ENCODE measurements at regions not wholly inside any gene's neighbourhood (a gene's known extent, or its start where the extent isn't known, plus 50 kb on each side); places are given as distances from the start of the nearest gene placed in this dataset.

GRCh38 chr5:165783024-165783423 lies 2277.6 kb downstream of the MAT2B start:
- DNase-seq, result no peak

DNA sequence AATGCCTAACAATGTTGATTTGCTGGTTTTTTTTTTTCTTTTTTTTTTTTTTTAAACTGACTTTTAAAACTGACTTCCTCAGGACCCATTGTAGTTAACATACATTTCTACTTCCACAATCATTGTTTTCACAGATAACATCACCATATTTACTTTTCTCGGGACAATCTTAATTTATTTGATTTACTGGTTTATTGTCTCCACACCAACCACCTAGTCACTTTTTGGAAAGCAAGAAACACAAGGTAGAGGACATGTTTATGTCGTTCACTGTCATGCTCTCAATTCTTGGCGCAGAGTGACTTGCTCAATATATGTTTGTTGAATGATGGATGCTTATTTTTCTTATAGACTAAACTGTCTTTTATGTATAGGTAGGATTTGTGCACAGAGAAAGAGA lies 2280.7 kb downstream of the MAT2B start:
- DNase-seq, result no peak

GRCh38 chr5:165795073-165795472 lies 2289.7 kb downstream of the MAT2B start:
- DNase-seq, result no peak

DNA sequence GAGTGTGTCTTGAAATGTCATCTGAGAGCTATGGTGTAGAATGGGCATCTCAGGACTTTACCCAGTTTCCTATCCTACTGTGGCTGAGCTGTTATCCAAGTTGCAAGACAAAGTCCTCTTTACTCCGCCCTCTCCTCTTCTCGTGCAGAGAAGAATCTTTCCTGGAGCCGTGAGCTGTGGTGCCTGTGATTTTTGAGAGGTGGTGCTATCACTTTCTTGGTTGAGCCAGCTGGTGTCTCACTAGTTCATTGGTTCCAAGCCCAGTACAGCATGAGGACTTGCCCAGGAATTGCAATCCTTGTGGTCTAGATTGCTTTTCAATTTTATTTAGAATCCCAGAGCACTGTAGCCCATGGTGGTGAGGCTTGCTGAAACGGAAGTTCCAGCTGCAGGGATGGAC lies 2300.3 kb downstream of the MAT2B start:
- no peak for DNase-seq

GRCh38 chr5:165808335-165808734 lies 2302.9 kb downstream of the MAT2B start:
- DNase-seq, result no peak

- DNase-seq, result no peak
Measured at GRCh38 chr5:165809914-165810313, 2304.5 kb downstream of the MAT2B start.

- no peak for DNase-seq
Measured at GRCh38 chr5:165829504-165829903, 2324.1 kb downstream of the MAT2B start.

DNA sequence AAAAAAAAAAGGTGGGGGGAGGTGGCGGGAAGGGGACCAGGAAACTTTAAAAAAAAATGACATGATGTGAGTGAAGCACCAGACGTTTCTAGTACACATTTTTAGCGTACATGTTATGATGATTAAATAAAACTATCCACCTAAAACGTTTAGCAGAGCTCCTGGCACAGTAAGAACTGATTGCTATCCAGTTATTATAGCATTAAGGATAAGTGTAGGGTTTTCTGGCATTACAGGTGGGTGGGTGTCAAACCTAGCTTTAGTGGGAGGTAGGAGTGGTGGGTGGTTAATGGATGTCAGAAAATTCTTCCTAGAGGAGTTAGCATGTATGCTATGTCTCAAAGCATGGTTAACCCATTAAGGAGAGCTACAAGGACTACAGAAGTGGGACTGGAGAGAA lies 2329.5 kb downstream of the MAT2B start:
- no peak for DNase-seq

GRCh38 chr5:165836046-165836445 lies 2330.6 kb downstream of the MAT2B start:
- no peak for DNase-seq

DNA sequence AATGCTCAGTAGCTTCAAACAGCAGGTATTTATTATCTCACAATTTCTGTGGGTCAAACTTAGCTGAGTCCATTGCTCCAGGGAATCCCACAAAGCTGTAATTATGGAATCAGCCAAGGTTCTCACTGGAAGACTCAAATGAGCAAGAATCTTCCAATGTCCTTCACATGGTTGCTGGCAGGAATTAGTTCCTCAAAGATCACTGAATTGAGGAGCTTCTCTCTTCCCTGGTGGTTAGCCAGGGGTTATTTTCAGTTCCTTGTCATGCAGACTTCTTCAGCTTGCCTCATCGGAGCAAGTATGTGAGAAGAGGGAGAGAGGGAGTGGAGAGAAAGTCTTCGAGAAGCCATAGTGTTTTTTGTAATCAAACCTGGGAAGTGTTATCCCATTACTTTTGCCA lies 2331.9 kb downstream of the MAT2B start:
- no peak for DNase-seq

DNA sequence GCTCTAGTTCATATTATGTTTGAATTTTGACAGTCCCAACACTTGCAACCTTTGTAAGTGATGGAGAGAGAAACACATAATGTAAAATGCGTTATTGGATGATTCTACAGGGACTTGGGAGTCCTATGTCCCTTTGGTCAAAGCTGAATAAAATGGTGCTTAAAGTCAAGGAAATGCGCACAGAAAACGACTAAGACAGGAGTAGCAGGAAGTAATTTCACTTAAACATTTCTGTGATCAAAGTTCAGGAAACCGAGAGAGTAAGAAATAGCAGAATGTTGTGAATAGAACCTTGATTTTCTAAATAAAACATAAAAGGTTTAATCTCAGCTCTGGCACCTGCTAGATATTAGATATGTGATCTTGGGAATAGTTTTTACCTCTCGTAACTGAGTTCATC lies 2339.2 kb downstream of the MAT2B start:
- no peak for DNase-seq

- no peak for DNase-seq
Measured at GRCh38 chr5:165858118-165858517, 2352.7 kb downstream of the MAT2B start.

GRCh38 chr5:165859251-165859650 lies 2353.8 kb downstream of the MAT2B start:
- no peak for DNase-seq

DNA sequence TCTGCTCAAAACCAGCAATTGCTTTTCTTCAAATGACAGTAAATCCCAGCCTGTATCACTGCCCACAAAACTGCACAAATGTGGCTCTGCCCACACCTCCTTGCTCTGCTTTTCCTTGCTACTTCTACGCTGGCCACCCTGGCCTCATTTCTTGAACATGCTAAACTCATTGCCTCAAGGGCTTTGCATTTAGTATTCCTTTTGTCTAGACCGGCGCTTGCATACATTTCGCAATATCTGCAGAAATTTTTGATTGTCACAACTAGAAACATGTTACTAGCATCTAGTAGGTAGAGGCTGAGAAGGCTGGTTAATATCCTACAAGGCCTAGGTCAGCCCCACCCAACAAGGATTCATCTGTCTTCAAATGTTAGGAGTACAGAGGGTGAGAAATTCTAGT lies 2357.8 kb downstream of the MAT2B start:
- DNase-seq, result no peak

DNA sequence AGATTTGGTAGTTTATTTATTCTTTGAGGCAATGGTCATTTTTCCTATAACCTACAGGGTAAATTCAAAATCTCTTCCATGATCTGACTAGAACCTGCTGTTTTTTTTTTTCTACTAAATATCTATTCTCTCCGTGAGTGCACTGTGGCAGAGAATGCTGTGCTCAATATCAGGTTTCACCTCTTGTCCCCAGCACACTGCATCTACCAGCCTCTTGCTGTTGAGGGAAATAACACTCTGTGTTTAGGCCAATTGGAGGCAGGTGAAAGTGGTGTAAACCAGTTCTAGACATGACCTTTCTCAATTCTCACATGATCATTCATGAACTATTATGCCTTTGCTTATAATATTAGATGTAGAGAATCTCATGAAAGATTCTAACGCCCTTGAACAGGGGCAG lies 2365.9 kb downstream of the MAT2B start:
- no peak for DNase-seq

GRCh38 chr5:165874851-165875250 lies 2369.4 kb downstream of the MAT2B start:
- DNase-seq, result no peak

GRCh38 chr5:165876538-165876937 lies 2371.1 kb downstream of the MAT2B start:
- DNase-seq, result no peak

GRCh38 chr5:165877475-165877874 lies 2372.1 kb downstream of the MAT2B start:
- no peak for DNase-seq

GRCh38 chr5:165881259-165881658 lies 2375.8 kb downstream of the MAT2B start:
- no peak for DNase-seq

DNA sequence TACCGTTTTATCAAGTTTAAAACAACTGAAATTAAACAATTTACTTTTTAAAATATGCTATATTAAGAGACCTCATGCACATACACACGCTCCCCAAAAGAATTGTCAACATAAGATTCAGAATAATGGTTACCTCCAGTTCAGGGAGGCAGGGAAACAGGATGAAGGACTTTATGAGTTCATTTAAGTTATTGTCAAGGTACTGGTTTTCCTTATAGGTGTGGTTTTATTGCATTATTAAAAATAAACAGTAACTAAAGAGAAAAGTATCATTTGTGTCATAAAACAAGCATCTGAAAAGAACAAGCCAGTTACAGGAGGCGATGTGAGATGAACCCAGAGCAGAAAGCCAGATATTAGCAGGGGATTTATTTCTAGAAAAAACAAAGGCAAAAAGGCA lies 2376.7 kb downstream of the MAT2B start:
- no peak for DNase-seq

DNA sequence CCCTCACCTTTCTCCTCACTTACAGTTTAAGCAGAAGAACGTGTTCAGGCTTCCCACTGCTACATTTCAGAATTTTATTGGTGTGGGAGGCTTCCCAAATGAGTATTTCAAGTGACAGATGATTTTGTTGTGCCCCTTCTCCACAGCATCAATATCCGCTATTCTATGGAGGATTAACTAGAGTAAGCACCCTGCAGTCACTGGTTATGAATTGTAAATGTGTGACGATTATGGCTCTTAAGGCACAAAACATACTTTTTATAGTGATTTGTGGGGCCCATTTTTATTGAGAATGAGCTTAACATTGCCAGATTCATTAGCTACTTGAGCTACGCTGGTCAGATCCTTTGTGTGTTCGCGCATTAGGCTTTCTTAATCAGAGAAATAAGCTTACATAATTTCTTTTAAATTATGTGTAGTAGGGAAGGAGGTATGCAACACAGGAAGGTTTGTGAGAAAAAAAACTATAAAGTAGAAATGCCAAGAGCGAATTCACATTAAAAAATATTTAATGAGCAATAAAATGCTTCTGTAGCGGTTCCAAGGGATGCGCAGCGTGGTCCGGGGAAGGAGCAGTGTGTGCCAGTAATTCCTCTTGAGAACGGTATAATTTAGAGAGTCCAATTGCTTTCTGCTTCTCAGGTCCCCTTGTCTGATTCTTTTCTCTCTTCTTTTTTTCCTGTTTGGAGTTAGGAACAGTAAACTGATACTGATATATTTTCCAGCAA lies 2380.4 kb downstream of the MAT2B start:
- no peak for DNase-seq

GRCh38 chr5:165887147-165887546 lies 2381.7 kb downstream of the MAT2B start:
- no peak for DNase-seq

GRCh38 chr5:165892383-165892782 lies 2387.0 kb downstream of the MAT2B start:
- no peak for DNase-seq

DNA sequence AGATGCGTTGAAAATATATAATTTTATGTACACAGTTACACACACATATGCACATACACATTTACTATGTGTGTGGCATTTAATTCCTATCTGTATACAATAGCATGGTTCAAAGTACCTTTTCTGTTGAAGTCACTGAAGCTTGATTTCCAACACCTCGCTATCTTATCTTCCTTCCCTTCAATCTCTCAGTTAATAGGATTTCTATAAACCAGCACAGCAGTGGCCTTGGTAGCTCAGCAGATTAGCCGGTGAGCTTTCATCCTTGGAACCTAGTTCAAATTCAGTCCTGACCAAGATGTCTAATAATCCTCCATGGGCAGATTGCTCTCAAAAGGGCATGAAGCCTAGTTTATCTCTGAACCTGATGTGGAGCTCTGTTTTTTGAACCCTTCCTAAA lies 2389.5 kb downstream of the MAT2B start:
- no peak for DNase-seq

- DNase-seq, result no peak
Measured at GRCh38 chr5:165903835-165904234, 2387.6 kb upstream of the WWC1 start.

DNA sequence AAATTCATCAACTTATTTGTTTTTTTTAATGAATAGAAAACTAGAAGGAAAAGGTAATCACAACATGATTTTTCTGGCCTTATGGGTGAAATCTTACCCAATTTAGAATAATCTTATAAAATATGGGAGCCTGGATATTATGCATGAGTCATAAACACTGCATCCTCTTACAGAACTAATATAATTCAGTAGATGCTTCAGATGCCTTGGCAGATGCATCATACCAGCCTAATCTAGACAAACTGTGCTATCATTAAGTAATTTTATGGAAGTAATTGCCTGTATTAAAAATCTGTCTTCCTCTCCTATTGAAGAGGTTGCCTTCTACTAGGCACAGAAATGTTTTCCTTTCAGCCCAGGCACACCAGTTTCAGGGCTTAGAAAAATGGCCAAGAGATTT lies 2384.6 kb upstream of the WWC1 start:
- no peak for DNase-seq

Data from activated CD4-positive, alpha-beta T cell treated with anti-CD3 and anti-CD28 coated beads for 48 hours (primary cell).